ENCODE measurements at regions not wholly inside any gene's neighbourhood (a gene's known extent, or its start where the extent isn't known, plus 50 kb on each side); places are given as distances from the start of the nearest gene placed in this dataset.
A peak's percentile ranks its signal among the peaks of the same experiment; 100 is the strongest.

- DNase-seq (no peak), ATAC-seq (no peak)
- H3K4me3 ChIP-seq, result no peak overlapping the region
- no peaks in the 10 kb centered on the region for H3K4me1 ChIP-seq
- TF ChIP-seq CTCF (IDR thresholded peaks at IDR 0.05), result no peak
- H3K9me3 ChIP-seq, result no peaks in the 10 kb centered on the region
- intact Hi-C loops (cut with DNase I), result no loop called here
- H3K27ac ChIP-seq, result no peak overlapping the region
- H3K27me3 ChIP-seq, result no peaks in the 10 kb centered on the region
- no peaks in the 10 kb centered on the region for H3K36me3 ChIP-seq
These were observed 528.3 kb downstream of the BUD13 start for GRCh38 chr11:116244439-116244838.

GRCh38 chr11:116243991-116244390, 528.8 kb downstream of the BUD13 start:
- Histone ChIP-seq H3K36me3 (no peaks in the 10 kb centered on the region), H3K27me3 (no peaks in the 10 kb centered on the region), H3K4me3 (no peak overlapping the region), H3K4me1 (no peaks in the 10 kb centered on the region), H3K27ac (no peak overlapping the region), H3K9me3 (no peaks in the 10 kb centered on the region)
- intact Hi-C loops (cut with DNase I), result no loop called here
- DNase-seq (no peak), ATAC-seq (no peak)
- no peak for TF ChIP-seq CTCF (IDR thresholded peaks at IDR 0.05)

GRCh38 chr11:116242006-116242405, 530.8 kb downstream of the BUD13 start:
- H3K4me3 ChIP-seq, result no peak overlapping the region
- no peaks in the 10 kb centered on the region for H3K27me3 ChIP-seq
- DNase-seq (no peak), ATAC-seq (no peak)
- TF ChIP-seq CTCF (IDR thresholded peaks at IDR 0.05), result no peak
- no peaks in the 10 kb centered on the region for H3K9me3 ChIP-seq
- no peaks in the 10 kb centered on the region for H3K4me1 ChIP-seq
- H3K36me3 ChIP-seq, result no peaks in the 10 kb centered on the region
- intact Hi-C loops (cut with DNase I), result no loop called here
- H3K27ac ChIP-seq, result no peak overlapping the region

GRCh38 chr11:116240710-116241109, 532.1 kb downstream of the BUD13 start:
- H3K27me3 ChIP-seq, result no peaks in the 10 kb centered on the region
- no peak for TF ChIP-seq CTCF (IDR thresholded peaks at IDR 0.05)
- H3K36me3 ChIP-seq, result no peaks in the 10 kb centered on the region
- DNase-seq (no peak), ATAC-seq (no peak)
- no peak overlapping the region for H3K4me3 ChIP-seq
- H3K9me3 ChIP-seq, result no peaks in the 10 kb centered on the region
- H3K4me1 ChIP-seq, result no peaks in the 10 kb centered on the region
- no peak overlapping the region for H3K27ac ChIP-seq
- intact Hi-C loops (cut with DNase I), result no loop called here

GRCh38 chr11:116239247-116239646, 533.5 kb downstream of the BUD13 start:
- TF ChIP-seq CTCF (IDR thresholded peaks at IDR 0.05), result no peak
- ATAC-seq, result peak; percentile 57
- no peaks in the 10 kb centered on the region for H3K4me1 ChIP-seq
- intact Hi-C loops (cut with DNase I), result no loop called here
- no peaks in the 10 kb centered on the region for H3K27me3 ChIP-seq
- no peak overlapping the region for H3K4me3 ChIP-seq
- no peaks in the 10 kb centered on the region for H3K36me3 ChIP-seq
- DNase-seq, result no peak
- H3K9me3 ChIP-seq, result no peaks in the 10 kb centered on the region
- no peak overlapping the region for H3K27ac ChIP-seq
